AG04449 (cell line): ENCODE measurements at regions not wholly inside any gene's neighbourhood (a gene's known extent, or its start where the extent isn't known, plus 50 kb on each side); places are given as distances from the start of the nearest gene placed in this dataset.

Experiments
- CTCF ChIA-PET: fragments of 350-600 bp; formaldehyde crosslinking; extraction: SDS; loops from one replicate; lab custom pipeline; 2021; ENCODE audit warnings: antibody characterized with exemption; lab: Yijun Ruan, JAX
- POLR2A ChIA-PET: fragments of 400-600, 350-600 bp; formaldehyde crosslinking; extraction: SDS; loops from one replicate; lab custom pipeline; 2020; ENCODE audit warnings: antibody characterized with exemption, inconsistent platforms; lab: Yijun Ruan, JAX
- DNase-seq: peaks from one replicate; pipeline ENCODE4 v3.0.0-alpha.2; 2010; ENCODE audit warnings: low read depth, low spot score
- H3K4me3 ChIP-seq: 2 replicates; pipeline ENCODE4 v1.5.1; 2011; ENCODE audit warnings: low read depth, mild to moderate bottlenecking, control low read depth, low read length
- CTCF ChIP-seq: IDR thresholded peaks from one replicate; pipeline ENCODE4 v1.5.1; 2011; ENCODE audit warnings: mild to moderate bottlenecking, moderate library complexity, low read length, control low read depth, inconsistent platforms; ENCODE audit not compliant: insufficient read depth; ENCODE audit errors: missing control alignments

- CTCF ChIA-PET: no interaction called here
Observed at GRCh38 chr6:170184316-170184715, 106.6 kb downstream of the DLL1 start.

GRCh38 chr6:170183521-170183920 is 107.4 kb downstream of the DLL1 start:
- ChIA-PET POLR2A (no interaction called here), CTCF (no interaction called here)
- no peak for DNase-seq
- TF ChIP-seq CTCF: no peak
- no peak overlapping the region for H3K4me3 ChIP-seq

More at GRCh38 chr6:170184316-170184715, 106.6 kb downstream of the DLL1 start:
- TF ChIP-seq CTCF: no peak
- no peak for DNase-seq
- H3K4me3 ChIP-seq: no peak overlapping the region
- POLR2A ChIA-PET: no interaction called here

- no peak for DNase-seq
- TF ChIP-seq CTCF: no peak
- POLR2A ChIA-PET: no interaction called here
- no peak overlapping the region for H3K4me3 ChIP-seq
- CTCF ChIA-PET: no interaction called here
Observed at GRCh38 chr6:170182781-170183120, 108.1 kb downstream of the DLL1 start.

GRCh38 chr6:170182093-170182780 is 108.6 kb downstream of the DLL1 start:
- POLR2A ChIA-PET: no interaction called here
- no peak overlapping the region for H3K4me3 ChIP-seq
- TF ChIP-seq CTCF: no peak
- no peak for DNase-seq
- CTCF ChIA-PET: no interaction called here

GRCh38 chr6:170181338-170181690 is 109.6 kb downstream of the DLL1 start:
- no peak for TF ChIP-seq CTCF

GRCh38 chr6:170180671-170181337 is 110.1 kb downstream of the DLL1 start:
- H3K4me3 ChIP-seq: no peak overlapping the region
- POLR2A ChIA-PET: no interaction called here
- TF ChIP-seq CTCF: no peak
- DNase-seq: no peak
- CTCF ChIA-PET: no interaction called here

More at GRCh38 chr6:170181338-170181690, 109.6 kb downstream of the DLL1 start:
- ChIA-PET CTCF (no interaction called here), POLR2A (no interaction called here)
- no peak overlapping the region for H3K4me3 ChIP-seq
- DNase-seq: no peak
